Stimulated activated CD4-positive, alpha-beta T cell treated with anti-CD3 and anti-CD28 coated beads, Interleukin-2, amount 100 ng/mL, for 24 hours (primary cell): ENCODE measurements at regions not wholly inside any gene's neighbourhood (a gene's known extent, or its start where the extent isn't known, plus 50 kb on each side); places are given as distances from the start of the nearest gene placed in this dataset.
"Not testable (repeated sequence)": the region's sequence is repeated elsewhere in the genome, so short reads cannot be mapped to it uniquely, and the experiment has no call there.

Experiments used
- DNase-seq, 2 donors: peaks; one replicate each; pipeline ENCODE4 v3.0.0-alpha.2; 2020

GRCh38 chr20:29320216-29320949 is 1937.1 kb upstream of the DEFB115 start:
- DNase-seq: not testable (repeated sequence)

GRCh38 chr20:29323631-29324515 is 1933.6 kb upstream of the DEFB115 start:
- DNase-seq: not testable (repeated sequence)

- DNase-seq: not testable (repeated sequence)
Measured at GRCh38 chr20:29324516-29325303, 1932.8 kb upstream of the DEFB115 start.

GRCh38 chr20:29325304-29325640 is 1932.2 kb upstream of the DEFB115 start:
- DNase-seq: no peak

GRCh38 chr20:29325781-29326180 is 1931.7 kb upstream of the DEFB115 start:
- not testable (repeated sequence) for DNase-seq

- no peak for DNase-seq
Measured at GRCh38 chr20:29326376-29327070, 1930.9 kb upstream of the DEFB115 start.

- DNase-seq: peak; percentile 50 to 60
Measured at GRCh38 chr20:29327600-29328420, 1929.7 kb upstream of the DEFB115 start.

GRCh38 chr20:29330429-29331115 is 1926.9 kb upstream of the DEFB115 start:
- DNase-seq: not testable (repeated sequence)

GRCh38 chr20:29349836-29350235 is 1907.6 kb upstream of the DEFB115 start:
- no peak for DNase-seq

GRCh38 chr20:29375937-29376336 is 1881.5 kb upstream of the DEFB115 start:
- not testable (repeated sequence) for DNase-seq

GRCh38 chr20:29392853-29393252 is 1864.6 kb upstream of the DEFB115 start:
- DNase-seq: not testable (repeated sequence)

GRCh38 chr20:29408034-29408695 is 1849.3 kb upstream of the DEFB115 start:
- DNase-seq: no peak

- not testable (repeated sequence) for DNase-seq
Measured at GRCh38 chr20:29408707-29409106, 1848.8 kb upstream of the DEFB115 start.

GRCh38 chr20:29409160-29409689 is 1848.2 kb upstream of the DEFB115 start:
- not testable (repeated sequence) for DNase-seq

- no peak for DNase-seq
Measured at GRCh38 chr20:29409833-29410805, 1847.3 kb upstream of the DEFB115 start.

GRCh38 chr20:29410806-29411457 is 1846.5 kb upstream of the DEFB115 start:
- DNase-seq: no peak

GRCh38 chr20:29411458-29411820 is 1846.0 kb upstream of the DEFB115 start:
- not testable (repeated sequence) for DNase-seq

- DNase-seq: no peak
Measured at GRCh38 chr20:29419378-29419777, 1838.1 kb upstream of the DEFB115 start.
